GM12865 (cell line): ENCODE measurements at regions not wholly inside any gene's neighbourhood (a gene's known extent, or its start where the extent isn't known, plus 50 kb on each side); places are given as distances from the start of the nearest gene placed in this dataset.

Experiments used
- DNase-seq: peaks from one replicate; pipeline ENCODE4 v3.0.0; 2010; ENCODE audit warnings: low read depth
- H3K4me3 ChIP-seq: 2 replicates; pipeline ENCODE4 v1.5.1; 2011; ENCODE audit warnings: mild to moderate bottlenecking, low read depth, low read length, control low read depth
- TF ChIP-seq, protein P1 (sequence below): IDR thresholded peaks from 2 replicates; pipeline ENCODE4 v1.5.1; 2011; ENCODE audit warnings: low read length, control low read depth, low read depth, inconsistent platforms; ENCODE audit not compliant: insufficient read depth; ENCODE audit errors: missing control alignments

- TF ChIP-seq, protein P1, sequence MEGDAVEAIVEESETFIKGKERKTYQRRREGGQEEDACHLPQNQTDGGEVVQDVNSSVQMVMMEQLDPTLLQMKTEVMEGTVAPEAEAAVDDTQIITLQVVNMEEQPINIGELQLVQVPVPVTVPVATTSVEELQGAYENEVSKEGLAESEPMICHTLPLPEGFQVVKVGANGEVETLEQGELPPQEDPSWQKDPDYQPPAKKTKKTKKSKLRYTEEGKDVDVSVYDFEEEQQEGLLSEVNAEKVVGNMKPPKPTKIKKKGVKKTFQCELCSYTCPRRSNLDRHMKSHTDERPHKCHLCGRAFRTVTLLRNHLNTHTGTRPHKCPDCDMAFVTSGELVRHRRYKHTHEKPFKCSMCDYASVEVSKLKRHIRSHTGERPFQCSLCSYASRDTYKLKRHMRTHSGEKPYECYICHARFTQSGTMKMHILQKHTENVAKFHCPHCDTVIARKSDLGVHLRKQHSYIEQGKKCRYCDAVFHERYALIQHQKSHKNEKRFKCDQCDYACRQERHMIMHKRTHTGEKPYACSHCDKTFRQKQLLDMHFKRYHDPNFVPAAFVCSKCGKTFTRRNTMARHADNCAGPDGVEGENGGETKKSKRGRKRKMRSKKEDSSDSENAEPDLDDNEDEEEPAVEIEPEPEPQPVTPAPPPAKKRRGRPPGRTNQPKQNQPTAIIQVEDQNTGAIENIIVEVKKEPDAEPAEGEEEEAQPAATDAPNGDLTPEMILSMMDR, result no peak
- H3K4me3 ChIP-seq, result no peak overlapping the region
- no peak for DNase-seq
These were observed 89.6 kb upstream of the CDH4 start for GRCh38 chr20:61162451-61162850.

- no peak overlapping the region for H3K4me3 ChIP-seq
- TF ChIP-seq, protein P1, result no peak
- DNase-seq, result no peak
These were observed 89.0 kb upstream of the CDH4 start for GRCh38 chr20:61163031-61163430.

DNA sequence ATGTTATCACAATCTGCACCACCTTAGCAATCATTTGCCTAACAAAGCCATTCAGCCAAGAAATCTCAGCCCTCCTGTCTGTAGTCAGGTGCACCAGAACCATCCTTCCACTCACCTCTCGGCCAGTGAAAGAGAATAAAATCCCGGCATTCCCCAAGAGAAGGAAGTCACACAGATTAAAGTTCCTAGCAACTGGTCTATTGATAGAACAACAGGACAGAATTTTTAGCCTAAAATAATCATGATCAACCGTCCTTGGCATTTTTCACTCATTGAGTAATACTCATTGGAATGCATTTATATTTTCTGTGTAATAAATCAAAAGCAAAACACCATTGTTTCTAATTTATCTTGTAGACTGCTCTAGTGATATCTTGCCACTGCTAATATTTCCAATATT lies 85.7 kb upstream of the CDH4 start:
- no peak for DNase-seq
- H3K4me3 ChIP-seq, result no peak overlapping the region
- TF ChIP-seq, protein P1, result no peak

- TF ChIP-seq, protein P1, result no peak
- no peak overlapping the region for H3K4me3 ChIP-seq
These were observed 83.5 kb upstream of the CDH4 start for GRCh38 chr20:61168605-61169004.

DNA sequence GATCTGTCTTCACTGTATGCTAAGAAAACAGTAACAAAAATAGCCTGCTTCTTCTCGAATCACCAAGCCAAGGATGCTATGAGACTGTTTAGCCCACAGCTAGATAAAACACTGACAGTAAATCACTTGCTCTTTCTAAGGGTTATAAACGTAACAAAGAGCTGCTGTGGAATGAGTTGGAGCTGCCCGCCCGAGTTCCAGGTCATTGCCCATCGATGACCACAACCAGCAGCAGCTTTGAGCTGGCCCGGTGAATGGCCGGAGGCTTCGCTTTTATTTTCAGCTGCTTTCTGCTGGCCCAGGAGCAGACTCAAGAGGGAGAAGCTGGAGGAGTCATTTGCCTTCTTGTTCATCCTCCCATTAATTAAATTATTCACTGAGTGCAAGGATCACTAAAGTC lies 82.2 kb upstream of the CDH4 start:
- TF ChIP-seq, protein P1, result no peak
- no peak for DNase-seq
- H3K4me3 ChIP-seq, result no peak overlapping the region

More at GRCh38 chr20:61168605-61169004, 83.5 kb upstream of the CDH4 start:
- no peak for DNase-seq

DNA sequence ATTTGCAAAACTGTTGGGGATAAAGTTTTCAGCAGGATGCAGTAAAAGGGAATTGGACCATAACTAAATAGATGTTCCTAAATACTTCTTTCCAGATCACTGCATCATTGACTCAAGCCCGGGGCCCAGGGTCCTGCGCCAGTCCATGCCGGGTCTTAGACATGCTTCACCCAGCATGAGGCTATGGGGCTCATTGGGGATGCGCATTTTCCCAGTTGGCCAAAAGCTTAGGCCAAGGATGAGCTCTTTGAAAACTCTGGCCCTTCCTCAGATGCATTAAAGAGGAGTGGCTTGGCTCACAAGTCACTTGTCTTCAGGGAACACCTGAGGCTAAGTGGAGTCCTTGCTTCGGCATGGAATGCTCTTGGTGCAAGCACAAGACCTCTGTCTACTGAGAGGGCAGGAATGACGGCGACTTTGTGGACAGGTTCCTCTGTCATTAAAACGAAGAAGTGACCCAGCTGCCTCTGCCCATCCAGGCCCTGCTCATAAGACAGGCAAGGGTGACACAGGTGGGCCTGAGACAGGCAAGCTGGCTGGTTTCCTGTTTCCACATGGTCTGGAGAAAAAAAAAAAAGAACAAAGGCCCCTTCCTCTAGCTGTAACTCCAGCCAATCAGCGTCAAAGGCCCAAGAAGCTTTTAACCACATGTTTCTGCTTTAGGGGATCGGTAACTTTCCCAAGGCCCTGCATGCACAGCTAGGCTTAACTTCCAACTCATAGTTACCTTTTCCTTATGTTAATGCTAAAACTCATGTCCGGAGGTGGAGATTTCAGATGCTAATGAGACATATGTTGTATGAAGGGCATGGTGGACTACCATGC lies 81.4 kb upstream of the CDH4 start:
- TF ChIP-seq, protein P1, result no peak
- H3K4me3 ChIP-seq, result no peak overlapping the region
- DNase-seq, result no peak

- no peak for DNase-seq
- H3K4me3 ChIP-seq, result no peak overlapping the region
- TF ChIP-seq, protein P1, result no peak
These were observed 78.8 kb upstream of the CDH4 start for GRCh38 chr20:61173267-61173666.
